IMR-90 (cell line): ENCODE measurements at regions not wholly inside any gene's neighbourhood (a gene's known extent, or its start where the extent isn't known, plus 50 kb on each side); places are given as distances from the start of the nearest gene placed in this dataset.

Experiments used
- ATAC-seq: fragments of 200-7000 bp; cut with Tn5 transposase; 2 replicates; pipeline ENCODE4 v1.9.1; 2020; ENCODE audit warnings: low read depth, mild to moderate bottlenecking, moderate library complexity
- BruUV-seq: library from RNA; stranded (reverse); fragments of 400-500 nt; replicated peaks from 2 replicates; lab custom pipeline; 2021; lab: Mats Ljungman, UMichigan
- CTCF ChIA-PET: fragments of 300-600 bp; formaldehyde crosslinking; extraction: SDS; loops from one replicate; lab custom pipeline; 2021; ENCODE audit warnings: antibody characterized with exemption; lab: Yijun Ruan, JAX
- POLR2A ChIA-PET: fragments of 300-600 bp; sonication (Branson Sonifier 250); formaldehyde crosslinking; loops from one replicate; lab custom pipeline; 2022; ENCODE audit warnings: antibody characterized with exemption; ENCODE audit not compliant: unreplicated experiment; lab: Charles Lee
- DNase-seq: peaks from one replicate; pipeline ENCODE4 v3.0.0; 2013
- H2AFZ ChIP-seq: replicated peaks from 2 replicates; pipeline ENCODE3; 2013; ENCODE audit warnings: low read length, mild to moderate bottlenecking; ENCODE audit not compliant: poor library complexity
- H2AK5ac ChIP-seq: 2 replicates; pipeline ENCODE4 v1.6.1; 2013; ENCODE audit warnings: low read depth, low read length, inconsistent platforms
- H2AK9ac ChIP-seq: replicated peaks from 2 replicates; pipeline ENCODE3; 2013; ENCODE audit warnings: mild to moderate bottlenecking, low read depth, low read length, moderate library complexity; ENCODE audit not compliant: poor library complexity
- H2BK120ac ChIP-seq: 2 replicates; pipeline ENCODE4 v1.6.1; 2013; ENCODE audit warnings: low read depth, low read length, inconsistent platforms
- H2BK15ac ChIP-seq: 3 replicates; pipeline ENCODE4 v1.6.1; 2013; ENCODE audit warnings: low read depth, low read length, inconsistent platforms
- H2BK20ac ChIP-seq: 2 replicates; pipeline ENCODE4 v1.6.1; 2013; ENCODE audit warnings: low read depth, mild to moderate bottlenecking, inconsistent platforms, low read length, moderate library complexity
- H2BK5ac ChIP-seq: 2 replicates; pipeline ENCODE4 v1.6.1; 2013; ENCODE audit warnings: mild to moderate bottlenecking, low read depth, low read length, inconsistent platforms; ENCODE audit not compliant: poor library complexity, severe bottlenecking
- H3K14ac ChIP-seq: replicated peaks from 2 replicates; pipeline ENCODE4 v1.6.1; 2013; ENCODE audit warnings: low read depth, low read length, inconsistent platforms
- H3K18ac ChIP-seq: 2 replicates; pipeline ENCODE4 v1.6.1; 2013; ENCODE audit warnings: low read depth, low read length, control low read depth
- H3K23ac ChIP-seq: 2 replicates; pipeline ENCODE4 v1.6.1; 2013; ENCODE audit warnings: low read depth, low read length, inconsistent platforms
- H3K27ac ChIP-seq: 2 replicates; pipeline ENCODE4 v1.5.1; 2013; ENCODE audit warnings: mild to moderate bottlenecking, control low read depth, low read length; ENCODE audit not compliant: insufficient read depth
- H3K27me3 ChIP-seq: 2 replicates; pipeline ENCODE4 v1.6.1; 2013; ENCODE audit warnings: low read length; ENCODE audit not compliant: control insufficient read depth, insufficient read depth
- H3K36me3 ChIP-seq: 2 replicates; pipeline ENCODE4 v1.6.1; 2013; ENCODE audit warnings: low read length, mixed read lengths; ENCODE audit not compliant: control insufficient read depth, insufficient read depth
- H3K4ac ChIP-seq: 2 replicates; pipeline ENCODE4 v1.6.1; 2013; ENCODE audit warnings: low read depth, low read length, inconsistent platforms
- H3K4me1 ChIP-seq: 2 replicates; pipeline ENCODE4 v1.6.1; 2013; ENCODE audit warnings: low read length, mixed read lengths; ENCODE audit not compliant: control insufficient read depth, insufficient read depth
- H3K4me2 ChIP-seq: 2 replicates; pipeline ENCODE4 v1.6.1; 2013; ENCODE audit warnings: low read depth, mild to moderate bottlenecking, control low read depth, low read length, moderate library complexity
- H3K4me3 ChIP-seq: 2 replicates; pipeline ENCODE4 v1.5.1; 2013; ENCODE audit warnings: low read depth, mild to moderate bottlenecking, control low read depth, low read length, moderate library complexity; ENCODE audit not compliant: insufficient read depth
- H3K56ac ChIP-seq: 2 replicates; pipeline ENCODE4 v1.6.1; 2013; ENCODE audit warnings: low read length, inconsistent platforms; ENCODE audit not compliant: insufficient read depth; ENCODE audit errors: extremely low read depth
- H3K79me1 ChIP-seq, 2 experiments: 2 replicates each; pipeline ENCODE4 v1.6.1; 2013; ENCODE audit warnings: low read length in 2 of 2, inconsistent platforms in 1 of 2, low read depth in 1 of 2
- H3K9ac ChIP-seq: 2 replicates; pipeline ENCODE4 v1.6.1; 2013; ENCODE audit warnings: low read depth, low read length, control low read depth
- H3K9me1 ChIP-seq: 2 replicates; pipeline ENCODE4 v1.6.1; 2013; ENCODE audit warnings: low read length, inconsistent platforms; ENCODE audit not compliant: insufficient read depth
- H3K9me3 ChIP-seq: 2 replicates; pipeline ENCODE4 v1.6.1; 2013; ENCODE audit warnings: low read length; ENCODE audit not compliant: control insufficient read depth, insufficient read depth
- H4K20me1 ChIP-seq: 2 replicates; pipeline ENCODE4 v1.6.1; 2013; ENCODE audit warnings: low read length, inconsistent platforms; ENCODE audit not compliant: insufficient read depth
- H4K5ac ChIP-seq: 2 replicates; pipeline ENCODE4 v1.6.1; 2013; ENCODE audit warnings: mild to moderate bottlenecking, low read depth, low read length, control low read depth
- H4K8ac ChIP-seq, 2 experiments: 2 replicates each; pipeline ENCODE4 v1.6.1; 2013; ENCODE audit warnings: low read depth in 2 of 2, low read length in 2 of 2, control low read depth in 1 of 2, inconsistent platforms in 1 of 2
- H4K91ac ChIP-seq: 2 replicates; pipeline ENCODE4 v1.6.1; 2013; ENCODE audit warnings: low read depth, low read length, inconsistent platforms; ENCODE audit not compliant: insufficient read depth
- CEBPB ChIP-seq: IDR thresholded peaks from 2 replicates; pipeline ENCODE4 v1.6.1; 2012; ENCODE audit warnings: low read depth, low read length, improper control_type of control experiment
- CHD1 ChIP-seq: IDR thresholded peaks from 2 replicates; pipeline ENCODE4 v1.6.1; 2012; ENCODE audit warnings: low read depth, low read length, improper control_type of control experiment
- CTCF ChIP-seq: conservative IDR thresholded peaks from 2 replicates; pipeline ENCODE4 v1.5.1; 2012; ENCODE audit warnings: mild to moderate bottlenecking, low read depth, low read length, improper control_type of control experiment
- ELK1 ChIP-seq: fragments of 150-350 bp; IDR thresholded peaks from 2 replicates; pipeline ENCODE4 v1.6.1; 2016; ENCODE audit warnings: low read depth, mild to moderate bottlenecking, low read length, moderate library complexity, borderline replicate concordance
- FOS ChIP-seq: fragments of 150-350 bp; IDR thresholded peaks from 2 replicates; pipeline ENCODE4 v1.6.1; 2016; ENCODE audit warnings: low read depth, low read length
- MAFK ChIP-seq: IDR thresholded peaks from 2 replicates; pipeline ENCODE4 v1.6.1; 2012; ENCODE audit warnings: low read depth, low read length, improper control_type of control experiment
- MAZ ChIP-seq: IDR thresholded peaks from 2 replicates; pipeline ENCODE4 v1.6.1; 2012; ENCODE audit warnings: low read depth, mild to moderate bottlenecking, low read length, improper control_type of control experiment, moderate library complexity, borderline replicate concordance
- MXI1 ChIP-seq: IDR thresholded peaks from 2 replicates; pipeline ENCODE4 v1.6.1; 2012; ENCODE audit warnings: low read depth, mild to moderate bottlenecking, low read length, moderate library complexity, borderline replicate concordance
- NFE2L2 ChIP-seq: fragments of 150-350 bp; IDR thresholded peaks from 2 replicates; pipeline ENCODE4 v1.6.1; 2016; ENCODE audit warnings: low read depth, mild to moderate bottlenecking, low read length
- POLR2A ChIP-seq: IDR thresholded peaks from 2 replicates; pipeline ENCODE4 v1.6.1; 2012; ENCODE audit warnings: mild to moderate bottlenecking, low read depth, low read length
- RAD21 ChIP-seq: IDR thresholded peaks from 2 replicates; pipeline ENCODE4 v1.6.1; 2012; ENCODE audit warnings: low read length, improper control_type of control experiment
- RCOR1 ChIP-seq: IDR thresholded peaks from 2 replicates; pipeline ENCODE4 v1.6.1; 2012; ENCODE audit warnings: mild to moderate bottlenecking, low read length, improper control_type of control experiment; ENCODE audit not compliant: insufficient replicate concordance
- RFX5 ChIP-seq: IDR thresholded peaks from 2 replicates; pipeline ENCODE4 v1.8.0; 2012; ENCODE audit warnings: low read depth, mild to moderate bottlenecking, low read length, moderate library complexity
- SMC3 ChIP-seq: fragments of 150-350 bp; IDR thresholded peaks from 2 replicates; pipeline ENCODE4 v1.6.1; 2016; ENCODE audit warnings: low read depth, mild to moderate bottlenecking, antibody characterized with exemption, low read length, moderate library complexity
- USF2 ChIP-seq: fragments of 150-350 bp; IDR thresholded peaks from 2 replicates; pipeline ENCODE4 v1.6.1; 2017; ENCODE audit warnings: mild to moderate bottlenecking, antibody characterized with exemption, low read length, low read depth
- WGBS, 2 experiments: methylation state at CpG; one replicate each; pipeline versions ENCODE4 v1.1.5 to v1.1.7; 2013; ENCODE audit warnings: missing lambda C conversion rate in 2 of 2; ENCODE audit not compliant: insufficient read length in 1 of 2; ENCODE audit errors: extremely low coverage in 2 of 2; 5-methylcytosine and 5-hydroxymethylcytosine counted together
- dilution Hi-C: fragments of 300-500 bp; cut with HindIII; formaldehyde crosslinking; loops from one replicate; pipeline ENCODE4 v1.14.3; 2018; ENCODE audit warnings: low sequenced_read_pairs; ENCODE audit not compliant: unreplicated experiment
- in situ Hi-C: fragments of 300-500 bp; cut with MboI; formaldehyde crosslinking; loops from 3 replicates; pipeline ENCODE4 v1.14.3; 2019; ENCODE audit warnings: low sequenced_read_pairs, inconsistent platforms, mixed read lengths
- intact Hi-C: fragments of 100-400 bp; cut with micrococcal nuclease; formaldehyde crosslinking; loops from 2 replicates; pipeline ENCODE4 v1.10.0; 2022

GRCh38 chr3:1938975-1939374 is 159.7 kb upstream of the CNTN4 start:
- H4K5ac ChIP-seq: no peak overlapping the region
- ChIA-PET CTCF (no interaction called here), POLR2A (no interaction called here)
- no peaks in the 10 kb centered on the region for H4K20me1 ChIP-seq
- H4K91ac ChIP-seq: no peak overlapping the region
- H2AK5ac ChIP-seq: no peak overlapping the region
- H3K4me2 ChIP-seq: no peak overlapping the region
- H2BK20ac ChIP-seq: no peak overlapping the region
- H3K9me1 ChIP-seq: no peaks in the 10 kb centered on the region
- dilution Hi-C loops (no loop called here), intact Hi-C loops (no loop called here), in situ Hi-C loops (no loop called here)
- H3K79me1 ChIP-seq: no peaks in the 10 kb centered on the region
- no peak overlapping the region for H2BK5ac ChIP-seq
- no peak overlapping the region for H3K9ac ChIP-seq
- H3K27ac ChIP-seq: no peak overlapping the region
- no CpG with 5 or more reads among the region's 4 CpGs for WGBS, 2 experiments
- peaks cover 5% of the 10 kb centered on the region; the same call in 1 of the 2 replicates for H3K9me3 ChIP-seq
- H2AFZ ChIP-seq: no peak overlapping the region
- H2AK9ac ChIP-seq: no peak overlapping the region
- H3K14ac ChIP-seq: no peak overlapping the region
- H4K8ac ChIP-seq: no peak overlapping the region
- ATAC-seq (no peak), DNase-seq (no peak)
- no peak overlapping the region for H2BK120ac ChIP-seq
- H3K36me3 ChIP-seq: no peaks in the 10 kb centered on the region
- no peaks in the 10 kb centered on the region for H3K27me3 ChIP-seq
- no TSS peak for BruUV-seq
- no peaks in the 10 kb centered on the region for H3K4me1 ChIP-seq
- no peak for TF ChIP-seq FOS
- no peak for TF ChIP-seq ELK1
- TF ChIP-seq RFX5: no peak
- no peak for TF ChIP-seq RCOR1
- no peak for TF ChIP-seq NFE2L2
- no peak for TF ChIP-seq MAFK
- no peak for TF ChIP-seq CHD1
- TF ChIP-seq CEBPB: no peak
- TF ChIP-seq RAD21: no peak
- TF ChIP-seq SMC3: no peak
- TF ChIP-seq CTCF: no peak
- TF ChIP-seq USF2: no peak
- TF ChIP-seq MXI1: no peak
- TF ChIP-seq MAZ: no peak
- TF ChIP-seq POLR2A: no peak
- H2BK15ac ChIP-seq: no peak overlapping the region
- no peak overlapping the region for H3K56ac ChIP-seq
- no peak overlapping the region for H3K18ac ChIP-seq
- no peak overlapping the region for H3K4ac ChIP-seq
- H3K4me3 ChIP-seq: no peak overlapping the region
- H3K23ac ChIP-seq: no peak overlapping the region
